ENCODE measurements at regions not wholly inside any gene's neighbourhood (a gene's known extent, or its start where the extent isn't known, plus 50 kb on each side); places are given as distances from the start of the nearest gene placed in this dataset.
"Not testable (repeated sequence)": the region's sequence is repeated elsewhere in the genome, so short reads cannot be mapped to it uniquely, and the experiment has no call there.

GRCh38 chr6:144665932-144666450 is 380.9 kb downstream of the UTRN start:
- H3K4me3 ChIP-seq (ENCODE audit: insufficient read depth, low read length): no peak overlapping the region

GRCh38 chr6:144666781-144667180 is 381.6 kb downstream of the UTRN start:
- Histone ChIP-seq H2AFZ (ENCODE audit: low read length) (no peak overlapping the region), H3K9me3 (ENCODE audit: low read depth, low read length) (no peaks in the 10 kb centered on the region), H3K4me1 (ENCODE audit: insufficient read depth, low read length) (no peaks in the 10 kb centered on the region), H3K27ac (ENCODE audit: low read depth, low read length) (no peak overlapping the region), H3K4me2 (ENCODE audit: insufficient read depth, low read length) (no peak overlapping the region), H3K4me3 (ENCODE audit: insufficient read depth, low read length) (no peak overlapping the region), H4K20me1 (ENCODE audit: insufficient read depth, low read length) (peaks cover 2% of the 10 kb centered on the region), H3K79me2 (ENCODE audit: insufficient read depth, low read length) (peaks cover 31% of the 10 kb centered on the region), H3K27me3 (ENCODE audit: insufficient read depth, low read length) (no peaks in the 10 kb centered on the region), H3K36me3 (ENCODE audit: insufficient read depth, low read length) (no peaks in the 10 kb centered on the region)
- DNase-seq (ENCODE audit: insufficient read length, low spot score, missing footprints): no peak
- no peak for TF ChIP-seq CTCF (IDR thresholded peaks at IDR 0.05; ENCODE audit: extremely low read depth, low read depth, low read length)

More at GRCh38 chr6:144665932-144666450, 380.9 kb downstream of the UTRN start:
- Histone ChIP-seq H3K27me3 (ENCODE audit: insufficient read depth, low read length) (no peaks in the 10 kb centered on the region), H2AFZ (ENCODE audit: low read length) (no peak overlapping the region), H4K20me1 (ENCODE audit: insufficient read depth, low read length) (peaks cover 2% of the 10 kb centered on the region), H3K36me3 (ENCODE audit: insufficient read depth, low read length) (no peaks in the 10 kb centered on the region), H3K79me2 (ENCODE audit: insufficient read depth, low read length) (peaks cover 28% of the 10 kb centered on the region), H3K4me1 (ENCODE audit: insufficient read depth, low read length) (peaks cover 5% of the 10 kb centered on the region), H3K4me2 (ENCODE audit: insufficient read depth, low read length) (no peak overlapping the region), H3K9me3 (ENCODE audit: low read depth, low read length) (no peaks in the 10 kb centered on the region), H3K27ac (ENCODE audit: low read depth, low read length) (no peak overlapping the region)
- no peak for DNase-seq (ENCODE audit: insufficient read length, low spot score, missing footprints)
- TF ChIP-seq CTCF (IDR thresholded peaks at IDR 0.05; ENCODE audit: extremely low read depth, low read depth, low read length): no peak

GRCh38 chr6:144667532-144668503 is 382.7 kb downstream of the UTRN start:
- DNase-seq (ENCODE audit: insufficient read length, low spot score, missing footprints): no peak

DNA sequence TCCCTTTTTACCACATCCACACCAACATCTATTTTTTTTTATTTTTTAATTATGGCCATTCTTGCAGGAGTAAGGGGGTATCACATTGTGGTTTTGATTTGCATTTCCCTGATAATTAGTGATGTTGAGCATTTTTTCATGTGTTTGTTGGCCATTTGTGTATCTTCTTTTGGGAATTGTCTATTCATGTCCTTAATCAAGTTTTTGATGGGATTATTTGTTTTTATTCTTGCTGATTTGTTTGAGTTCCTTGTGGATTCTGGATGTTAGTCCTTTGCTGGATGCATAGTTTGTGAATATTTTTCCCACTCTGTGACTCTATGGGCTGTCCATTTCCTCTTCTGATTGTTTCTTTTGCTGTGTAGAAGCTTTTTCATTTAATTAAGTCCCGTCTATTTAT is 385.1 kb downstream of the UTRN start:
- not testable (repeated sequence) for H3K4me2 ChIP-seq (ENCODE audit: insufficient read depth, low read length); H3K36me3 ChIP-seq (ENCODE audit: insufficient read depth, low read length); H2AFZ ChIP-seq (ENCODE audit: low read length); H3K4me1 ChIP-seq (ENCODE audit: insufficient read depth, low read length); H3K27me3 ChIP-seq (ENCODE audit: insufficient read depth, low read length); H3K4me3 ChIP-seq (ENCODE audit: insufficient read depth, low read length); DNase-seq (ENCODE audit: insufficient read length, low spot score, missing footprints); H3K9me3 ChIP-seq (ENCODE audit: low read depth, low read length); H3K27ac ChIP-seq (ENCODE audit: low read depth, low read length); H4K20me1 ChIP-seq (ENCODE audit: insufficient read depth, low read length)
- H3K79me2 ChIP-seq (ENCODE audit: insufficient read depth, low read length): peaks cover 51% of the 10 kb centered on the region

More at GRCh38 chr6:144667532-144668503, 382.7 kb downstream of the UTRN start:
- no peak overlapping the region for H3K4me2 ChIP-seq (ENCODE audit: insufficient read depth, low read length)
- peaks cover 34% of the 10 kb centered on the region for H3K79me2 ChIP-seq (ENCODE audit: insufficient read depth, low read length)
- no peaks in the 10 kb centered on the region for H4K20me1 ChIP-seq (ENCODE audit: insufficient read depth, low read length)
- H2AFZ ChIP-seq (ENCODE audit: low read length): no peak overlapping the region
- H3K4me1 ChIP-seq (ENCODE audit: insufficient read depth, low read length): no peaks in the 10 kb centered on the region
- H3K9me3 ChIP-seq (ENCODE audit: low read depth, low read length): no peaks in the 10 kb centered on the region
- TF ChIP-seq CTCF (IDR thresholded peaks at IDR 0.05; ENCODE audit: extremely low read depth, low read depth, low read length): no peak
- no peaks in the 10 kb centered on the region for H3K36me3 ChIP-seq (ENCODE audit: insufficient read depth, low read length)
- no peak overlapping the region for H3K27ac ChIP-seq (ENCODE audit: low read depth, low read length)
- H3K27me3 ChIP-seq (ENCODE audit: insufficient read depth, low read length): no peaks in the 10 kb centered on the region
- no peak overlapping the region for H3K4me3 ChIP-seq (ENCODE audit: insufficient read depth, low read length)

All from osteoblast (primary cell).